ENCODE measurements at regions not wholly inside any gene's neighbourhood (a gene's known extent, or its start where the extent isn't known, plus 50 kb on each side); places are given as distances from the start of the nearest gene placed in this dataset.

GRCh38 chr1:30627994-30628393 is 95.4 kb downstream of the MATN1 start:
- intact Hi-C loops (cut with DNase I), result no loop called here
- WGBS, 2 donors, result 54 to 95% methylated on average over 2 of the region's 2 CpGs
- no peak for ATAC-seq

GRCh38 chr1:30627206-30627605 is 96.2 kb downstream of the MATN1 start:
- no peak overlapping the region for H3K4me3 ChIP-seq
- H3K36me3 ChIP-seq, result no peaks in the 10 kb centered on the region
- H3K9me3 ChIP-seq, result peaks cover 0 to 35% (median 7%) of the 10 kb centered on the region in 11 donors
- intact Hi-C loops (cut with DNase I), result no loop called here
- 93 to 96% methylated on average over 1 of the region's 1 CpG for WGBS, 2 donors
- no peak overlapping the region for H3K27ac ChIP-seq
- no peaks in the 10 kb centered on the region for H3K4me1 ChIP-seq
- H3K27me3 ChIP-seq, result peaks cover 0 to 33% (median 8%) of the 10 kb centered on the region in 7 donors
- DNase-seq (no peak), ATAC-seq (no peak)
- no peak for TF ChIP-seq CTCF (IDR thresholded peaks at IDR 0.05)

More at GRCh38 chr1:30627994-30628393, 95.4 kb downstream of the MATN1 start:
- Histone ChIP-seq H3K36me3 (no peaks in the 10 kb centered on the region), H3K27ac (no peak overlapping the region), H3K4me3 (no peak overlapping the region), H3K9me3 (peaks cover 0 to 28% (median 7%) of the 10 kb centered on the region in 11 donors), H3K27me3 (peaks cover 0 to 33% (median 8%) of the 10 kb centered on the region in 7 donors), H3K4me1 (no peaks in the 10 kb centered on the region)
- no peak for TF ChIP-seq CTCF (IDR thresholded peaks at IDR 0.05)
- no peak for DNase-seq

GRCh38 chr1:30623431-30623830 is 100.0 kb downstream of the MATN1 start:
- DNase-seq, result no peak
- WGBS, 2 donors, result 91 to 94% methylated on average over 1 of the region's 1 CpG
- no peak for TF ChIP-seq CTCF (IDR thresholded peaks at IDR 0.05)
- Histone ChIP-seq H3K27ac (no peak overlapping the region), H3K9me3 (peaks cover 0 to 35% (median 7%) of the 10 kb centered on the region in 11 donors), H3K27me3 (peaks cover 0 to 45% (median 21%) of the 10 kb centered on the region in 7 donors), H3K36me3 (no peaks in the 10 kb centered on the region), H3K4me3 (no peak overlapping the region), H3K4me1 (no peaks in the 10 kb centered on the region)
- intact Hi-C loops (cut with DNase I), result no loop called here
- ATAC-seq, result no peak

GRCh38 chr1:30619619-30620018 is 103.8 kb downstream of the MATN1 start:
- no peak for ATAC-seq
- no peak for DNase-seq
- intact Hi-C loops (cut with DNase I), result no loop called here
- H3K4me1 ChIP-seq, result no peaks in the 10 kb centered on the region
- WGBS, 2 donors, result 70 to 71% methylated on average over 4 of the region's 4 CpGs
- TF ChIP-seq CTCF (IDR thresholded peaks at IDR 0.05), result no peak
- H3K27me3 ChIP-seq, result peaks cover 0 to 53% (median 33%) of the 10 kb centered on the region in 7 donors
- no peak overlapping the region for H3K27ac ChIP-seq
- H3K36me3 ChIP-seq, result no peaks in the 10 kb centered on the region
- peaks cover 0 to 23% (median 7%) of the 10 kb centered on the region in 11 donors for H3K9me3 ChIP-seq
- H3K4me3 ChIP-seq, result no peak overlapping the region

All from heart right ventricle (tissue), 16 donors.